ENCODE measurements at regions not wholly inside any gene's neighbourhood (a gene's known extent, or its start where the extent isn't known, plus 50 kb on each side); places are given as distances from the start of the nearest gene placed in this dataset.

DNA sequence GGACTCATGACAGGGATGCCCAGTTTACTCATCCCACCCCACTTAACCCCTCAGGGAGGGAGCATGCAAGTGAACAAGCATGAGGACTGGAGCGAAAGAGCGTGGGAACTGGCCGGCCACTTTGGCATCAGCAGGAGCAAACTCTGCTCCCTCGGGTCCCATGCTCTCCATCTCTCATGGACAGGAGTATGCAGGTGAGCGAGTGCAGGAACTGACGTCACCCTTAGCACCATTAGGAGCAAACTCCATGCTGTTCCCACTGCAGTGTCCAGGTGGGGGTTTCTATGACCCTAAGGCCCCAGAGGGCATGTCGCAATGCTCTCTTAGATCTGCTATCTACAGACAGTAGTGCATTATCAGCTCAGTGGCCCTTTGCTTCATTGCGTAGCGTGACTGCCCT lies 821.8 kb upstream of the LRFN5 start:
- Mint-ChIP-seq H3K4me3 (ENCODE audit: unreplicated experiment) (no peak overlapping the region), H3K27me3 (ENCODE audit: unreplicated experiment) (no peaks in the 10 kb centered on the region), H3K4me1 (ENCODE audit: low read depth, unreplicated experiment) (peaks cover 8% of the 10 kb centered on the region), H3K9me3 (ENCODE audit: unreplicated experiment) (peaks cover 3% of the 10 kb centered on the region), H3K27ac (ENCODE audit: unreplicated experiment) (no peak overlapping the region), H3K36me3 (ENCODE audit: unreplicated experiment) (no peaks in the 10 kb centered on the region)
- TF ChIP-seq, protein P1, sequence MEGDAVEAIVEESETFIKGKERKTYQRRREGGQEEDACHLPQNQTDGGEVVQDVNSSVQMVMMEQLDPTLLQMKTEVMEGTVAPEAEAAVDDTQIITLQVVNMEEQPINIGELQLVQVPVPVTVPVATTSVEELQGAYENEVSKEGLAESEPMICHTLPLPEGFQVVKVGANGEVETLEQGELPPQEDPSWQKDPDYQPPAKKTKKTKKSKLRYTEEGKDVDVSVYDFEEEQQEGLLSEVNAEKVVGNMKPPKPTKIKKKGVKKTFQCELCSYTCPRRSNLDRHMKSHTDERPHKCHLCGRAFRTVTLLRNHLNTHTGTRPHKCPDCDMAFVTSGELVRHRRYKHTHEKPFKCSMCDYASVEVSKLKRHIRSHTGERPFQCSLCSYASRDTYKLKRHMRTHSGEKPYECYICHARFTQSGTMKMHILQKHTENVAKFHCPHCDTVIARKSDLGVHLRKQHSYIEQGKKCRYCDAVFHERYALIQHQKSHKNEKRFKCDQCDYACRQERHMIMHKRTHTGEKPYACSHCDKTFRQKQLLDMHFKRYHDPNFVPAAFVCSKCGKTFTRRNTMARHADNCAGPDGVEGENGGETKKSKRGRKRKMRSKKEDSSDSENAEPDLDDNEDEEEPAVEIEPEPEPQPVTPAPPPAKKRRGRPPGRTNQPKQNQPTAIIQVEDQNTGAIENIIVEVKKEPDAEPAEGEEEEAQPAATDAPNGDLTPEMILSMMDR (IDR thresholded peaks at IDR 0.05; ENCODE audit: partially characterized antibody, unreplicated experiment): no peak
- no peak for DNase-seq

DNA sequence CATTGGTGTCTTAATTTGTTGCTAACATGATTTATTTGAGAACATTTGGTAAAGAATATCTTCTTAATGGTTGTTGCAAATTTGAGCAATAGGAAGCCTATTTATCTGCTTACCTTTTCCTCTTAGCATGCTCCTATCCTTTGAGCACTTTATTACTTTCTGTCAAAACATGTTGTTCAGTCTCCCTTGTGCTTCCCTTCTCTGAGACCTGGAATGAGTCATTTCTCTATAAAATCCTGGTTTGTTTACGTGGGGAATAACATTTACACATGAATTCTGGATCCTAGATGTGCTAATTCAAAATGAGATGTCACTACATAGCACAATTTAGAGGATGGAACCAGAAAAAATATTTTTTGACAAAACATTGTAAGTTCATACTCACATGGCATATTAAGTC lies 844.0 kb upstream of the LRFN5 start:
- Mint-ChIP-seq H3K4me1 (ENCODE audit: low read depth, unreplicated experiment) (no peaks in the 10 kb centered on the region), H3K36me3 (ENCODE audit: unreplicated experiment) (no peaks in the 10 kb centered on the region), H3K9me3 (ENCODE audit: unreplicated experiment) (no peaks in the 10 kb centered on the region), H3K27me3 (ENCODE audit: unreplicated experiment) (no peaks in the 10 kb centered on the region), H3K27ac (ENCODE audit: unreplicated experiment) (no peak overlapping the region), H3K4me3 (ENCODE audit: unreplicated experiment) (no peak overlapping the region)
- TF ChIP-seq, protein P1 (IDR thresholded peaks at IDR 0.05; ENCODE audit: partially characterized antibody, unreplicated experiment): no peak
- no peak for DNase-seq

DNA sequence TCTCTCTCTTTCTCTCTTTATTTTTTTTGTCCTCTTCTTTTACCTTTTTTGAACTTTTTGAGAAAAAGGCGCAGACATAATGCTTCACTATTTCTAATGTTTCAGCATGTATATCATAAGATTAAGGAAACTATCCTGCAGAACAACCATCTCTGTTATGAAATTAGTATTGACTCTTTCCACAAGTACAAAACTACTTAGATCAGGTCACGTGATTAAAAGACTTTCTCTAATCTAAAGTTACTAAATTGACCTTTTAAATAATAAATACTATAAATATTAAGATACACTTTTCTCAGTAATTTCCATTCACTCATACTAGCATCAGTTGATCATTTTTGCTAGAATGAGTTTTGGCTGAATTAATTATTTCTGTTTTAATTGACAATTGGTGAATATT lies 844.5 kb upstream of the LRFN5 start:
- H3K36me3 Mint-ChIP-seq (ENCODE audit: unreplicated experiment): no peaks in the 10 kb centered on the region
- no peak for DNase-seq
- H3K4me1 Mint-ChIP-seq (ENCODE audit: low read depth, unreplicated experiment): no peaks in the 10 kb centered on the region
- no peak overlapping the region for H3K4me3 Mint-ChIP-seq (ENCODE audit: unreplicated experiment)
- H3K9me3 Mint-ChIP-seq (ENCODE audit: unreplicated experiment): no peaks in the 10 kb centered on the region
- H3K27ac Mint-ChIP-seq (ENCODE audit: unreplicated experiment): no peak overlapping the region
- TF ChIP-seq, protein P1 (IDR thresholded peaks at IDR 0.05; ENCODE audit: partially characterized antibody, unreplicated experiment): no peak
- H3K27me3 Mint-ChIP-seq (ENCODE audit: unreplicated experiment): no peaks in the 10 kb centered on the region

DNA sequence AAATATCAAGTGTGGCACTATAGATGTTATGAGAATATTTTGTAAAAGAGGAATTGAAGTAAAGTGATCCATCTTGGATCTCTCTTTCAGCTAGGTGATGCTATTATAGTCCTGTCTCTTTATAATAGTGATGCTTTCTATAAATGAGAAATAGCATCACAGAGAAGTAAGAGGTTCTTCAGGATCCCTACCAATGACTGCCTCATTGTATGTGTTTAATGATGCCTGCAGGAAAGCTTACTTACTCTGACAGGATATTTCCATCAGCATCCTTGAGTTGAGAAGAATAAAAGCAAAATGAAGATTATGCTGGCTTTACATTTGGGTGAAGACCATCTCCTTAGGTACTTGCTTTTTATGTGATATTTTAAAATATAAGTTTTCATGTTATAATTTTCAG lies 846.0 kb upstream of the LRFN5 start:
- Mint-ChIP-seq H3K27me3 (ENCODE audit: unreplicated experiment) (no peaks in the 10 kb centered on the region), H3K4me1 (ENCODE audit: low read depth, unreplicated experiment) (no peaks in the 10 kb centered on the region), H3K36me3 (ENCODE audit: unreplicated experiment) (no peaks in the 10 kb centered on the region), H3K4me3 (ENCODE audit: unreplicated experiment) (no peak overlapping the region), H3K9me3 (ENCODE audit: unreplicated experiment) (no peaks in the 10 kb centered on the region), H3K27ac (ENCODE audit: unreplicated experiment) (no peak overlapping the region)
- TF ChIP-seq, protein P1 (IDR thresholded peaks at IDR 0.05; ENCODE audit: partially characterized antibody, unreplicated experiment): no peak
- no peak for DNase-seq

DNA sequence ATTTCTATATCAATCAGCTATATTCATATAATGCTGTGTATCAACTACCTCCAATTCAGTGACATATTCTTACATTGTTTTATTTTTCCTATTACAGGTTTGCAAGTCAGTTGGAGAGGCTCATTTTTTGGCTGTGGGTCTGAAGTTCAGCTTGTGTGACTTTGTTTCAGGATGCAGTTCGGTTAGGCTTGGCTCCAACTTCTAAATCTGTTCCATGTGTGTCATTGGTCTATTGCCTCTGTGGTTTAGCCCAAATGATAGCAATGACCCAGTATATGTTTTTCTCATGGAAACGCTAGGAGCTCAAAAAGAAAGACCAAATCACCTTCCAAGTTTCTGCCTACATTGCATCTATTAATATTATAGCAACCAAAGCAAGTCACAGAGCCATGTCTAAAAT lies 848.6 kb upstream of the LRFN5 start:
- H3K36me3 Mint-ChIP-seq (ENCODE audit: unreplicated experiment): no peaks in the 10 kb centered on the region
- TF ChIP-seq, protein P1 (IDR thresholded peaks at IDR 0.05; ENCODE audit: partially characterized antibody, unreplicated experiment): no peak
- H3K27me3 Mint-ChIP-seq (ENCODE audit: unreplicated experiment): no peaks in the 10 kb centered on the region
- no peaks in the 10 kb centered on the region for H3K9me3 Mint-ChIP-seq (ENCODE audit: unreplicated experiment)
- DNase-seq: no peak
- no peaks in the 10 kb centered on the region for H3K4me1 Mint-ChIP-seq (ENCODE audit: low read depth, unreplicated experiment)
- no peak overlapping the region for H3K4me3 Mint-ChIP-seq (ENCODE audit: unreplicated experiment)
- no peak overlapping the region for H3K27ac Mint-ChIP-seq (ENCODE audit: unreplicated experiment)

All from glutamatergic neuron (in vitro differentiated cells).